ENCODE measurements at regions not wholly inside any gene's neighbourhood (a gene's known extent, or its start where the extent isn't known, plus 50 kb on each side); places are given as distances from the start of the nearest gene placed in this dataset.

DNA sequence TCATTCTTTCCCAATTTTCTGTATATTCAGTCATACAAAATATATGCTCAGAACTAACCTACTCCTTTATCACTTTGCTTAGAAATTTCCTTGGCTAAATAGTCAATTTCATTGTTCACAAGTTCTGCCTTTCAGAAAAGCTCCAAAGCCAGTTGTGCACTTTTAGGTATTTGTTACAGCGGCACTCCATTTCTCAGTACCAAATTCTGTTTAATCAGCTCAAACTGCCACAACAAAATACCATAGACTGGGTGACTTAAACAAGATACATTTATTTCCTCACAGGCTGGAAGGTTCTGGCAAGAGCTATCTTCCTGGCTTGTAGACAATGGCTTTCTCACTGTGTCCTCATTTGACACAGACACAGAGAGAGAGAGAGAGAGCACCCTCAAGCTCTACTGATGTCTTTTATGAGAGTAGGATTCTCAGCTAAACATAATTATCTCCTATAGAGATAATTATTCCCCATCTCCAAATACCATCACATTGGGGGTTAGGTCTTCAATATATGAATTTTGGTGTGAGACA, 188.8 kb upstream of the FSTL5 start:
- H3K27me3 ChIP-seq (ENCODE audit: control insufficient read depth, insufficient read depth, low read length, poor library complexity, severe bottlenecking), result no peaks in the 10 kb centered on the region
- H3K36me3 Mint-ChIP-seq (ENCODE audit: low read depth), result no peaks in the 10 kb centered on the region
- H3K9me3 ChIP-seq (ENCODE audit: control insufficient read depth, low read length), result no peaks in the 10 kb centered on the region
- 98% methylated on average over 1 of the region's 1 CpG; no CpG with 5 or more reads in 1 of the 2 experiments for WGBS, 2 experiments (ENCODE audit: insufficient coverage in 1 of 2, insufficient read length in 1 of 2)
- H3K9ac ChIP-seq (ENCODE audit: extremely low read depth, low read length, poor library complexity, severe bottlenecking), result no peak overlapping the region
- no peak overlapping the region for H3K4me3 Mint-ChIP-seq
- no peaks in the 10 kb centered on the region for H3K36me3 ChIP-seq (ENCODE audit: control insufficient read depth, insufficient read depth, low read length)
- H3K9me3 Mint-ChIP-seq, result no peaks in the 10 kb centered on the region
- H3K4me3 ChIP-seq (ENCODE audit: low read length), result no peak overlapping the region
- no peak for DNase-seq
- no peak overlapping the region for H3K27ac ChIP-seq (ENCODE audit: low read depth, low read length)
- H3K27ac Mint-ChIP-seq, result no peak overlapping the region
- TF ChIP-seq, protein P1, sequence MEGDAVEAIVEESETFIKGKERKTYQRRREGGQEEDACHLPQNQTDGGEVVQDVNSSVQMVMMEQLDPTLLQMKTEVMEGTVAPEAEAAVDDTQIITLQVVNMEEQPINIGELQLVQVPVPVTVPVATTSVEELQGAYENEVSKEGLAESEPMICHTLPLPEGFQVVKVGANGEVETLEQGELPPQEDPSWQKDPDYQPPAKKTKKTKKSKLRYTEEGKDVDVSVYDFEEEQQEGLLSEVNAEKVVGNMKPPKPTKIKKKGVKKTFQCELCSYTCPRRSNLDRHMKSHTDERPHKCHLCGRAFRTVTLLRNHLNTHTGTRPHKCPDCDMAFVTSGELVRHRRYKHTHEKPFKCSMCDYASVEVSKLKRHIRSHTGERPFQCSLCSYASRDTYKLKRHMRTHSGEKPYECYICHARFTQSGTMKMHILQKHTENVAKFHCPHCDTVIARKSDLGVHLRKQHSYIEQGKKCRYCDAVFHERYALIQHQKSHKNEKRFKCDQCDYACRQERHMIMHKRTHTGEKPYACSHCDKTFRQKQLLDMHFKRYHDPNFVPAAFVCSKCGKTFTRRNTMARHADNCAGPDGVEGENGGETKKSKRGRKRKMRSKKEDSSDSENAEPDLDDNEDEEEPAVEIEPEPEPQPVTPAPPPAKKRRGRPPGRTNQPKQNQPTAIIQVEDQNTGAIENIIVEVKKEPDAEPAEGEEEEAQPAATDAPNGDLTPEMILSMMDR (conservative IDR thresholded peaks at IDR 0.05), result no peak
- no peaks in the 10 kb centered on the region for H3K4me1 Mint-ChIP-seq
- H3K27me3 Mint-ChIP-seq (ENCODE audit: insufficient read depth), result no peaks in the 10 kb centered on the region
- H3K4me1 ChIP-seq (ENCODE audit: control insufficient read depth, insufficient read depth, low read length), result no peaks in the 10 kb centered on the region

DNA sequence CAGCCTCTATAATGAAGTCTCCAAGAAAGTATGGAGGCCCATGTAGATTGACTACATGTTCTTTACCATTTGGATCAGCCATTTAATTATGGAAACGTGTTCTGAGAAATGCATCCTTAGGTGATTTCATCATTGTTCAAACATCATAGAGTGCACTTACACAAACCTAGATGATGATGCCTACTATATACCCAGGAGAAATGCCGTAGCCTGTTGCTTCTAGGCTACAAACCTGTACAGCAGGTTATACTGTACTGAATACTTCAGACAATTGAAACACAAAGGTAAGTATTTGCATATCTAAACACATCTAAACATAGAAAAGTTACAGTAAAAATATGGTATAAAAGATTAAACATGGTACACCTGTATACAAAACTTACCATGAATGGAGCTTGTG, 186.5 kb upstream of the FSTL5 start:
- Histone ChIP-seq H3K9ac (ENCODE audit: extremely low read depth, low read length, poor library complexity, severe bottlenecking) (no peak overlapping the region), H3K36me3 (ENCODE audit: control insufficient read depth, insufficient read depth, low read length) (no peaks in the 10 kb centered on the region), H3K4me1 (ENCODE audit: control insufficient read depth, insufficient read depth, low read length) (no peaks in the 10 kb centered on the region), H3K4me3 (ENCODE audit: low read length) (no peak overlapping the region), H3K27ac (ENCODE audit: low read depth, low read length) (no peak overlapping the region), H3K27me3 (ENCODE audit: control insufficient read depth, insufficient read depth, low read length, poor library complexity, severe bottlenecking) (no peaks in the 10 kb centered on the region), H3K9me3 (ENCODE audit: control insufficient read depth, low read length) (no peaks in the 10 kb centered on the region)
- WGBS, 2 experiments (ENCODE audit: insufficient coverage in 1 of 2, insufficient read length in 1 of 2), result 46 to 80% methylated on average over 1 to 2 of the region's 2 CpGs
- Mint-ChIP-seq H3K4me1 (no peaks in the 10 kb centered on the region), H3K36me3 (ENCODE audit: low read depth) (no peaks in the 10 kb centered on the region), H3K27ac (no peak overlapping the region), H3K4me3 (no peak overlapping the region), H3K27me3 (ENCODE audit: insufficient read depth) (no peaks in the 10 kb centered on the region), H3K9me3 (no peaks in the 10 kb centered on the region)
- DNase-seq, result no peak
- TF ChIP-seq, protein P1 (conservative IDR thresholded peaks at IDR 0.05), result no peak

DNA sequence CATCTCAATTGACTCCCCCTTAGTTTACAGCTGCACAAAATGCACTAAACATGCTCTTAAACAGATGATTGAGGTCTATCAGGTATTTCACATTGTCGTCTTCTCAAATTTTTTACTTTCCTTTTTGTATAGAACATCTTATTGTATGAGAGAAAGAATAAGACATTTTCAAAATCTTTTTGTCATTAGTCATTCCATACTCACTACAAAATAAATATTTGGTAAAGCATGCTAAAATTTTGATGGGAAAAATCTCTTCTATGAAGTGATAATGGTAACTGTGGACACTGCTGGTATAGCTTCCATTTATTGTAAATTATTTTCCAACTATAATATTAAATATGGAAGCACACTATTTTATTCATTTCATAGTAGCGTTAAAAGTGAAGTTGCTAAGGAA, 185.6 kb upstream of the FSTL5 start:
- Histone ChIP-seq H3K27me3 (ENCODE audit: control insufficient read depth, insufficient read depth, low read length, poor library complexity, severe bottlenecking) (no peaks in the 10 kb centered on the region), H3K4me1 (ENCODE audit: control insufficient read depth, insufficient read depth, low read length) (no peaks in the 10 kb centered on the region), H3K27ac (ENCODE audit: low read depth, low read length) (no peak overlapping the region), H3K4me3 (ENCODE audit: low read length) (no peak overlapping the region), H3K9me3 (ENCODE audit: control insufficient read depth, low read length) (no peaks in the 10 kb centered on the region), H3K9ac (ENCODE audit: extremely low read depth, low read length, poor library complexity, severe bottlenecking) (no peak overlapping the region), H3K36me3 (ENCODE audit: control insufficient read depth, insufficient read depth, low read length) (no peaks in the 10 kb centered on the region)
- H3K4me1 Mint-ChIP-seq, result no peaks in the 10 kb centered on the region
- H3K27me3 Mint-ChIP-seq (ENCODE audit: insufficient read depth), result no peaks in the 10 kb centered on the region
- WGBS, 2 experiments (ENCODE audit: insufficient coverage in 1 of 2, insufficient read length in 1 of 2), result 90% methylated on average over 2 of the region's 2 CpGs; no CpG with 5 or more reads in 1 of the 2 experiments
- H3K4me3 Mint-ChIP-seq, result no peak overlapping the region
- H3K36me3 Mint-ChIP-seq (ENCODE audit: low read depth), result no peaks in the 10 kb centered on the region
- TF ChIP-seq, protein P1 (conservative IDR thresholded peaks at IDR 0.05), result no peak
- no peaks in the 10 kb centered on the region for H3K9me3 Mint-ChIP-seq
- H3K27ac Mint-ChIP-seq, result no peak overlapping the region
- no peak for DNase-seq

Data from endodermal cell (in vitro differentiated cells).